ENCODE measurements at regions not wholly inside any gene's neighbourhood (a gene's known extent, or its start where the extent isn't known, plus 50 kb on each side); places are given as distances from the start of the nearest gene placed in this dataset.
"Not testable (repeated sequence)": the region's sequence is repeated elsewhere in the genome, so short reads cannot be mapped to it uniquely, and the experiment has no call there.

- intact Hi-C loops (cut with DNase I) = no loop called here
- WGBS, 2 donors = 79 to 84% methylated on average over 6 of the region's 6 CpGs
- Histone ChIP-seq H3K9me3 (no peaks in the 10 kb centered on the region), H3K27me3 (no peaks in the 10 kb centered on the region), H3K27ac (peak overlapping the region in 1 of 10 donors; percentile 85), H3K36me3 (no peaks in the 10 kb centered on the region), H3K4me1 (peaks cover 0 to 34% (median 6%) of the 10 kb centered on the region in 9 donors), H3K4me3 (no peak overlapping the region)
- ATAC-seq (peak in 6 of 8 donors; percentile 27 to 49 (median 32)), DNase-seq (no peak)
- TF ChIP-seq CTCF (IDR thresholded peaks at IDR 0.05) = no peak
Observed at GRCh38 chr6:137811916-137812553, 55.0 kb upstream of the TNFAIP3 start.

- H3K36me3 ChIP-seq = no peaks in the 10 kb centered on the region
- ATAC-seq (no peak), DNase-seq (no peak)
- no peak overlapping the region for H3K4me3 ChIP-seq
- no peak for TF ChIP-seq CTCF (IDR thresholded peaks at IDR 0.05)
- intact Hi-C loops (cut with DNase I) = no loop called here
- no peaks in the 10 kb centered on the region for H3K9me3 ChIP-seq
- no peak overlapping the region for H3K27ac ChIP-seq
- peaks cover 0 to 34% (median 7%) of the 10 kb centered on the region in 9 donors for H3K4me1 ChIP-seq
- WGBS, 2 donors = 90 to 93% methylated on average over 4 of the region's 4 CpGs
- H3K27me3 ChIP-seq = no peaks in the 10 kb centered on the region
Observed at GRCh38 chr6:137813308-137813970, 53.6 kb upstream of the TNFAIP3 start.

GRCh38 chr6:137814030-137814429 is 53.0 kb upstream of the TNFAIP3 start:
- intact Hi-C loops (cut with DNase I) = not testable (repeated sequence)

DNA sequence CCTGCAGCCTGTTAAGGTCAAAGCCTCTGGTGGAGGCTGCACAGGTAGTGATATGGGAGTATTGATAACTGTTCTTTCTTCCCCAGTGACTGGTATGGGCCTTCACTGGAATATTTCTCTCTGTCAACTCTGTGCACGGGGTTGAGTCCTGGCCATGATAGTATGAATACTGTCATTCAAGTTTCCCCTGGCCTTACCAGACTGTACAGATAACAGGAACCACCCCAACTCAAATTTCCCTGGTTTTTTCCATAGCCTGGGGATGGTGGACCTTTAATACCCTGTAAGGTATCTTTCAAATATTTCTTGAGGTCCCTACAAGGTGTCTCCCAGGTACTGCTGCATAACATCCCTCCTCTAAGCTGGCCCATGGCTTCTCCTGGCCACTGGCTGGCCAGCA is 51.4 kb upstream of the TNFAIP3 start:
- H3K27me3 ChIP-seq = no peaks in the 10 kb centered on the region
- peak overlapping the region in 1 of 10 donors; percentile 46 for H3K27ac ChIP-seq
- intact Hi-C loops (cut with DNase I) = no loop called here
- DNase-seq (no peak), ATAC-seq (no peak)
- 65 to 85% methylated on average over 1 of the region's 1 CpG for WGBS, 2 donors
- no peak for TF ChIP-seq CTCF (IDR thresholded peaks at IDR 0.05)
- no peaks in the 10 kb centered on the region for H3K9me3 ChIP-seq
- H3K36me3 ChIP-seq = no peaks in the 10 kb centered on the region
- no peak overlapping the region for H3K4me3 ChIP-seq
- H3K4me1 ChIP-seq = peaks cover 0 to 46% (median 16%) of the 10 kb centered on the region in 9 donors

More at GRCh38 chr6:137814030-137814429, 53.0 kb upstream of the TNFAIP3 start:
- ATAC-seq, H3K27me3 ChIP-seq, H3K9me3 ChIP-seq, H3K4me3 ChIP-seq, H3K36me3 ChIP-seq, H3K27ac ChIP-seq, DNase-seq: not testable (repeated sequence)
- 91 to 95% methylated on average over 2 of the region's 3 CpGs for WGBS, 2 donors
- H3K4me1 ChIP-seq = peaks cover 0 to 34% (median 7%) of the 10 kb centered on the region in 9 donors

- DNase-seq (no peak), ATAC-seq (peak in 4 of 8 donors; percentile 13 to 48 (median 34))
- intact Hi-C loops (cut with DNase I) = no loop called here
- H3K27me3 ChIP-seq = no peaks in the 10 kb centered on the region
- H3K4me1 ChIP-seq = peaks cover 0 to 46% (median 19%) of the 10 kb centered on the region in 9 donors
- no peaks in the 10 kb centered on the region for H3K9me3 ChIP-seq
- H3K36me3 ChIP-seq = no peaks in the 10 kb centered on the region
- H3K4me3 ChIP-seq = no peak overlapping the region
- WGBS, 2 donors = 65 to 67% methylated on average over 6 of the region's 6 CpGs
- no peak for TF ChIP-seq CTCF (IDR thresholded peaks at IDR 0.05)
- peak overlapping the region in 1 of 10 donors; percentile 46 for H3K27ac ChIP-seq
Observed at GRCh38 chr6:137816133-137816579, 50.9 kb upstream of the TNFAIP3 start.

Data from heart right ventricle (tissue), 16 donors.